ENCODE measurements at regions not wholly inside any gene's neighbourhood (a gene's known extent, or its start where the extent isn't known, plus 50 kb on each side); places are given as distances from the start of the nearest gene placed in this dataset.

DNA sequence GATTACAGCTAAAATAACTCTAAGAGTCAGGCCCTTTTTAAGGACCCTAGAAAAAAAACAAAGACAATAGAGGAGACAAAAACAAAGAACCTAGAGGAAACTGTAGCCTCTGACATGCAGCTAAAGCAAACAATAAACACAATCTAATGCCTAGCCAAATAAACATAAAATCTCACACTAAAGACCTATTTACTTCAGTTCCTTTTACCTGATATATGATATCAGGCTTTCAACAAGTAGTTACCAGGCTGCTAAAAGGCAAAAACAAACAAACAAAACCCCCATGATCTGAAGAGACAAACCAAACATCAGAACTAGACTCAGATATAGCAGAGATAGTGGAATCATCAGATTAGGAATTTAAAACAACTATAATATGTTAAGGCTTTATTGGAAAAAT, 226.5 kb upstream of the POU5F2 start:
- H3K27ac ChIP-seq: no peak overlapping the region
- H3K9me3 ChIP-seq: no peaks in the 10 kb centered on the region
- H3K4me3 ChIP-seq: no peak overlapping the region
- intact Hi-C loops (cut with DNase I): no loop called here
- TF ChIP-seq, protein P1, sequence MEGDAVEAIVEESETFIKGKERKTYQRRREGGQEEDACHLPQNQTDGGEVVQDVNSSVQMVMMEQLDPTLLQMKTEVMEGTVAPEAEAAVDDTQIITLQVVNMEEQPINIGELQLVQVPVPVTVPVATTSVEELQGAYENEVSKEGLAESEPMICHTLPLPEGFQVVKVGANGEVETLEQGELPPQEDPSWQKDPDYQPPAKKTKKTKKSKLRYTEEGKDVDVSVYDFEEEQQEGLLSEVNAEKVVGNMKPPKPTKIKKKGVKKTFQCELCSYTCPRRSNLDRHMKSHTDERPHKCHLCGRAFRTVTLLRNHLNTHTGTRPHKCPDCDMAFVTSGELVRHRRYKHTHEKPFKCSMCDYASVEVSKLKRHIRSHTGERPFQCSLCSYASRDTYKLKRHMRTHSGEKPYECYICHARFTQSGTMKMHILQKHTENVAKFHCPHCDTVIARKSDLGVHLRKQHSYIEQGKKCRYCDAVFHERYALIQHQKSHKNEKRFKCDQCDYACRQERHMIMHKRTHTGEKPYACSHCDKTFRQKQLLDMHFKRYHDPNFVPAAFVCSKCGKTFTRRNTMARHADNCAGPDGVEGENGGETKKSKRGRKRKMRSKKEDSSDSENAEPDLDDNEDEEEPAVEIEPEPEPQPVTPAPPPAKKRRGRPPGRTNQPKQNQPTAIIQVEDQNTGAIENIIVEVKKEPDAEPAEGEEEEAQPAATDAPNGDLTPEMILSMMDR (IDR thresholded peaks at IDR 0.05): no peak
- no peaks in the 10 kb centered on the region for H3K36me3 ChIP-seq
- DNase-seq: no peak
- no peaks in the 10 kb centered on the region for H3K27me3 ChIP-seq
- no peaks in the 10 kb centered on the region for H3K4me1 ChIP-seq
- no peak for ATAC-seq

DNA sequence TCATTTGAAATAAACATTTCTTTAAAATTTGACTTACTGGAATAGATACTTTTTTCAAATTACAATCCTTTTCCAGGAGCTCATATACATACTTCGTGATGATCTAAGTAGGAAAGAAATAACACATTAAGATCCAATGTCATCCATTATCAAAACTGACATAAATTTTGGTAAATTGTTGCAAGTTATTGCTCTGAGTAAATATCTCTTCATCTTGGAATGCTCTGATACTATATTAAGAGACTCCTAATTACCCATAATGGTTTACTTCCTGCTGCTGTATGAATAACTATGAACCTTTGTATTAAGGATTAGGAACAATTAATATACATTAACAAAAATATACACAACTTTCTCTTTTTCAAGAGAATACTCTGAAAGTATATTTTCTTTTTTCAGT, 223.0 kb upstream of the POU5F2 start:
- DNase-seq (no peak), ATAC-seq (no peak)
- Histone ChIP-seq H3K4me3 (no peak overlapping the region), H3K27me3 (no peaks in the 10 kb centered on the region), H3K9me3 (no peaks in the 10 kb centered on the region), H3K36me3 (no peaks in the 10 kb centered on the region), H3K4me1 (no peaks in the 10 kb centered on the region), H3K27ac (no peak overlapping the region)
- intact Hi-C loops (cut with DNase I): no loop called here
- TF ChIP-seq, protein P1 (IDR thresholded peaks at IDR 0.05): no peak

DNA sequence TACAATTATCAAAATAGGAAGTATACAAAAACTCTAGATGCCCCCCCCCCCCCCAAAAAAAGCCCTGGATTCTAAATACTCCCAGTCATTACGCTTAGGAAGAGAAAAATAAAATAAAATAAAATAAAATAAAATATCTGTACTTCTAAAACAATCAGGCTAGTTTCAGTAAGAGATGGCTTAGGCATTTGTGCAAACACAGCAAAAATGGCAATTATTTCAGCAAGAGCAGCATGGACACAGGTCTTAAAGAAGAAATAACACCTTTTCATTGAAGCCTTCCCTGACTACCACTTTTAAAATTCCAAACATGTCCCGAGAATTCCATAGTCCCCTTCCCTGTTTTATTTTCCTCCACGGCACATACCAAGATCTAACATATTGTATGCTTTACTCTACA, 218.6 kb upstream of the POU5F2 start:
- TF ChIP-seq, protein P1 (IDR thresholded peaks at IDR 0.05): no peak
- intact Hi-C loops (cut with DNase I): no loop called here

DNA sequence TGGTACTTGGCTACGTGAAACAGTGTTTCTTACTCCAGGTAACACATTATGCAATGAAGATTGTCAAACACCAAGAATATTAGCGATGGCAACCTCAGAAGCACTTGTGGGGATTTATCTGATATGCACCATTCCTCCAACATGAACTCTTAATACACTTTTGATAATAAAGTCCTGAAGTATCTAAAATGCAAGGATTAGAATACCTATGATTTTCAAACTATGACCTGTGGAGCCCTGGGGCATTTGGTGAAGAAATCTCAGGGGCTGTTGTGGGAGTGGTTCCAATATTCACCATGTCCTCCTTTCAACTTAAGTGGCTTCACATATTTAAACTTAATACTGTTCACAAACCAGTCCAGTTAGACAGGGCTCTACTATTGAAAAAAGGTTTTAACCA, 214.6 kb upstream of the POU5F2 start:
- Histone ChIP-seq H3K27ac (no peak overlapping the region), H3K4me3 (no peak overlapping the region), H3K4me1 (no peaks in the 10 kb centered on the region), H3K27me3 (no peaks in the 10 kb centered on the region), H3K36me3 (no peaks in the 10 kb centered on the region), H3K9me3 (no peaks in the 10 kb centered on the region)
- intact Hi-C loops (cut with DNase I): loop anchor here (10.0 kb wide), 1 partner anchor 739 kb away; no protein-coding TSS in a partner anchor
- no peak for DNase-seq
- TF ChIP-seq, protein P1 (IDR thresholded peaks at IDR 0.05): no peak
- no peak for ATAC-seq

More for the DNA sequence above, 218.6 kb upstream of the POU5F2 start:
- Histone ChIP-seq H3K27me3 (no peaks in the 10 kb centered on the region), H3K9me3 (no peaks in the 10 kb centered on the region), H3K4me3 (no peak overlapping the region), H3K27ac (no peak overlapping the region), H3K36me3 (no peaks in the 10 kb centered on the region), H3K4me1 (no peaks in the 10 kb centered on the region)
- ATAC-seq (no peak), DNase-seq (no peak)

DNA sequence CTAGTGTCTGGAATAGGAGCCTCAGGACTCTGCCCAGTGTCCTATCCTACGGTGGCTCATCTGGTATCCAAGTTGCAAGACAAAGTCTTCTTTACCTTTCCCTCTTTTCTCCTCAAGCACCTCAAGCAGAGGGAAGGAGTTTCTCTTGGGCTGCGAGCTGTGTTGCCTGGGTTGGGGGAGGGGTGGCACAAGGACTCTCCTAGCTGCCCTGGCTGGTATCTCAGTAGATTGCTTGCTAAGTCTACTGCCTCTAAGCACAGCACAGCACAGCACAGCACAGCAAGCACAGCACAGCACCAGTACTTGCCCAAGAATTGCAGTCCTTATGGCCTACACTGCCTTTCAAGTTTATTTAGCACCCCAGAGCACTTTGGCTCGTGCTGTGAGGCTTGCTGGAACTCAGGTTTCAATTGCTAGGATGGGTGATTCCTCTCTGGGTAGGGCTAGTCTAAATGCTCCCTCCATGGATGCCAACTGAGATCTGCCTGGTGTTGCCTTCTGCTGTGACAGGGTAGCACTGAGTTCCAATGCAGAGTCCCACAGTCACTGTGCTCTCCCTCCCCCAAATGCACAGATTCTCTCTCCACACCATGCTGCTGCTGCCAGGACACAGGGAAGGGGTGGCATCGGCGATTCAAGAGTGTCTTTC, 213.1 kb upstream of the POU5F2 start:
- ATAC-seq (no peak), DNase-seq (no peak)
- Histone ChIP-seq H3K9me3 (no peaks in the 10 kb centered on the region), H3K36me3 (no peaks in the 10 kb centered on the region), H3K4me1 (no peaks in the 10 kb centered on the region), H3K4me3 (no peak overlapping the region), H3K27ac (no peak overlapping the region), H3K27me3 (no peaks in the 10 kb centered on the region)
- TF ChIP-seq, protein P1 (IDR thresholded peaks at IDR 0.05): no peak
- intact Hi-C loops (cut with DNase I): loop anchor here (10.0 kb wide), 1 partner anchor 740 kb away; no protein-coding TSS in a partner anchor

All from upper lobe of right lung (tissue), 1 donor.